GM18502 (cell line): ENCODE measurements at regions not wholly inside any gene's neighbourhood (a gene's known extent, or its start where the extent isn't known, plus 50 kb on each side); places are given as distances from the start of the nearest gene placed in this dataset.

Source experiments
- ATAC-seq: cut with Tn5 transposase; IDR thresholded peaks from one replicate; pipeline ENCODE4 v1.9.1; 2021; ENCODE audit warnings: mild to moderate bottlenecking; ENCODE audit not compliant: unreplicated experiment, poor library complexity

DNA sequence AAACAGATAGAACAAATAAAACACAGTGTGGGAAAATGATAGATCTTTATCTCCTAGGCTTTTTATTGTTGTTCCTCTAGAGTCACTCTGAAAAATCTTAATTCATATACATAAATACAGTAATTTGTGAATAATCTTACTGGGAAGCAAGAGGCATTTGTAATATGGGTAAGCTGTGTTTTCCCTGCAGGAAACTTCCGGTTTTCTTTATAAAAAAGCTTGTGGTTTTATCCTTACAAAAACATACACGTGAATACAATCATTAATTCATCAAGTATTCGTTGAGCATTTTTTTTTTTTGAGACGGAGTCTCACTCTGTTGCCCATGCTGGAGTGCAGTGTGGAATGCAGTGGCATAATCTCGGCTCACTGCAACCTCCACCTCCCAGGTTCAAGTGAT, 1312.8 kb upstream of the ZEB2 start:
- ATAC-seq = no peak

DNA sequence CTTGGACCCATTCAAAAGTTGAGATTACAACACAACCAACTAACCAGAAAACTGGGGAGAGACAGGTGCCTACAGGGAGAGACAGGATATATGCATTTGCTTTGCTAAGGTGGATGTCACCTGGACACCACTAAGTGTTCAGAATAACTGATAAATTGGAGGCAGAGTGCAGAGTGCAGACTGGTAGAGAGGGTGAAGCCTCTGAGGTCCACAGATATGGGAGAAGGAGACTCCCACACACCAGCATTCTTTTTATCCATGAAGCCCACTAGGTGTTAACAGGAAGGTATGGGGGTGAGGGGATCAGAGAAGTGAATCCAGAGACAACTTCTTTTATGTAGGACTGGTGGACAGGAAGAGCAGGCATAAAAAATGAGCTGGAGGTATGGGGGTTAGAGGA, 1310.0 kb upstream of the ZEB2 start:
- ATAC-seq = no peak

DNA sequence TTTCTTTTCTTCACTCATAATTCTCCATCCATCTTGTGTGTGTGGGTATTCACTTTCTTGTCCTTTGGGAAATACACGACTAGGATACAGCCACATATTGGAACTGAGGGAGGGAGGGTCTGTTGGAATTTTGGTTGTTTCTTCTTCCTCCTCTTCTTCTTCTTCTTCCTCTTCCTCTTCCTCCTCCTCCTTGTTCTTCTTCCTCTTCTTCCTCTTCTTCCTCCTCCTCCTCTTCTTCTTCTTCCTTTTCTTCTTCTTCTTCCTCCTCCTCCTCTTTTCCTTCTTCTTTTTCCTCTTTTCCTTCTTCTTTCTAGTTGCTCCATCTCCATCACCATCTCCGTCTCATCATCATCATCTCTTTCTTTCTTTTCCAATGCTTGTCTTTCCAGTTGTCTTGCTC, 1307.3 kb upstream of the ZEB2 start:
- no peak for ATAC-seq

DNA sequence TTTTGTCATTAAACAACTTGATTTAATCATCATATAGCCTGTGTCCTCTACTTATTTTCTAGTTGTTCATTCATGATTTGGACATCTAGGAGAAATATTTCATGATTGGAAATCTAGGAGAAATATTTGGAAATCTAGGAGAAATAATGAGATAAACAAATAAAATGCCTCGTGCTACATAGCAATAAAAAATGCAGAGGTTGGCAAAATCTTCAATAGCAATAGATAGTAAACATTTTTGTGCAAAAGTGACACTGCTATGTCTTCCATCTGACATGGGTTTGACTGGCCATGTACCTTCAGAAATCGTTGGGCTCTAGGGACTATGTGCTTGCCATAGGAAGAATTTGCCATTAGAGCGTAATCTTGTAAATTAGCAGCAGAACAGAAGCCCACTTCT, 1304.5 kb upstream of the ZEB2 start:
- ATAC-seq = no peak

DNA sequence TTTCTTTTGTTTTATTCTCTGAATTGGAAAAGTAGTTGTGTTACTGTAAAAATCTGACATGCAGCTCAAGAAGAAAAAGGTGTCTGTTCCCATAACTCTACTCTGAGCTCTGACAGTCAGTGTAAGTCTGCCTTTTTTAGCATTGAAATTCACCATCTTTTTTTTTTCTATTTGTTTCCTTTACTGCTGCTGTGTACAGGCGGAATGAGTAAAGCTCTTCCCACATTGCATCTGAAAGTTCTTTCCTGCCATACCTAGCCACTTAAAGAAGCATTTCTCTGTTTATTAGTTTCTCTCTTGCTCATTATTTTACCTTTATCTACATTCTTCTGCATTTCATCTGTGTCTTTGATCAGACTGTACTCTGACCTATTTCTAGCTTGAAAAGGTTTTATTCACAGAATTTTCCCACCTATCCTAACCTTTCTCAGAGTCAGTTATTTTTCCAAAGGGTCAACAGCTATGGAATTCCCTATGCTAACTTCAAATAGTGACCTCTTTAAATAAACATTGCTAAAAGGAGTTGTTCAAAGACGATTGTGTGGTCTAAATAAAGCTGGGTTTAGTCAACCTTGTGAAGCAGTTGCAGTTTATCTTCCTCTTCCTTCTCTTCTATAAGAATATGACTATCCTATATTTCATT, 1303.1 kb upstream of the ZEB2 start:
- no peak for ATAC-seq

DNA sequence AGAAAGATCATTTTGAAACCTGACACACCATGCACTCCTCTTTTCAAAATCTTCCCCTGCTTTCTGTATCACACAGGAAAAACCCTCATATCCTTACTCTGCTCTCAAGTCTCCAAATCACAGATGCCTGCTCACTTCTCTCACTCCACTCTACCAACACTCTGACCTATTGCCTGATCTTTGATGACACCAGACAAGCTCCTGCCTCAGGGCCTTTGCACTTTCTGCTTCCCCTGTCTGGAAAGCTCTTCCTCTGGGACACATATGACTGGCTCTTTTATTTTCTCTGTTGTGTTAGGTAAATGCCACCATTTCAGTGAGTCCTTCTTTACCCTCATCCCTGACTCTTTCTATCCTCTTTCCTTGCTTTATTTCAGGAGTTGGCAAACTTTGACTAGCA, 1300.7 kb upstream of the ZEB2 start:
- ATAC-seq = no peak

DNA sequence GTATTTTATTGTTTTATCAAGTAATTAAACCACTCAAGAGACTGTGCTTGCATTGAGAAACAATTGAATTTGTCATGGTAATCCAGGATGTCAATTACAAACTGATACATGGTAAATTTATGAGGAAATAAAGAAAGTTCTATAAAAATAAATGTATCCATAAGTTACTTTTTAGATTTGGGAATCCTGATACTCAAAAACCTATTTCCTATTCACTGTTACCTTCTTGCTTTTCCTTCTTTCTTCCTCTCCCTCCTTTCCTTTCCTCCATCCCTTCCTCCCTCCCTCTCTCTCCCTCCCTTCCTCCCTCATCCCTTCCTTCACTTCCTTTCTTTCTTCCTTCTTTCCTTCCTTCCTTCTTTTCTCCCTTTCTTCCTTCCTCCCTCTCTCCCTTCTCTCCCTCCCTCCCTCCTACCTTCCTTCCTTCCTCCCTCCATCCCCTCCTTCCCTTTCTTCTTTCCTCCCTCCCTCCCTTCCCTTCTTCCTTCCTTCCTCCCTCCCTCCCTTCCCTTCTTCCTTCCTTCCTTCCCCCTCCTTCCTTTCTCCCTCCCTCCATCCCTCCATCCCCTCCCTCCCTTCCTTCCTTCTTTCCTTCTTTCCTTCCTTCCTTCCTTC, 1299.1 kb upstream of the ZEB2 start:
- no peak for ATAC-seq

DNA sequence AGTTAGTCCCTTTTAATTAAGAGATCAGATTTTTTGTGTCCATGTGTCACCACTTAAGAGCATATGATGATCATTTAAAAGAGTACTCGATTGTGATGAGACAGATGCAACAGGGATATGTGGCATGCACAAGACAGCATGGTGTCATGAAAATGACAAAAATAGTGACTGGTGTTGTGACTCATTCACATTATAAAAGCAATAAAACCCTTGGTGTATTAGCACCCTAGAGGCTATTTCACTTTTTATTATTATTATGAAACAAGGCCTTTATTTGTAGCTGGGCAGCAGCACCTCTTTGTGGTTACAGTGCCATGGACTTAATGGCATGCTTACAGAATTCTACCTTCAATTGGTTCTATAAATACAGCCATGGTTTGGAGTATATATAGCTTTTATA, 1296.0 kb upstream of the ZEB2 start:
- ATAC-seq = no peak

DNA sequence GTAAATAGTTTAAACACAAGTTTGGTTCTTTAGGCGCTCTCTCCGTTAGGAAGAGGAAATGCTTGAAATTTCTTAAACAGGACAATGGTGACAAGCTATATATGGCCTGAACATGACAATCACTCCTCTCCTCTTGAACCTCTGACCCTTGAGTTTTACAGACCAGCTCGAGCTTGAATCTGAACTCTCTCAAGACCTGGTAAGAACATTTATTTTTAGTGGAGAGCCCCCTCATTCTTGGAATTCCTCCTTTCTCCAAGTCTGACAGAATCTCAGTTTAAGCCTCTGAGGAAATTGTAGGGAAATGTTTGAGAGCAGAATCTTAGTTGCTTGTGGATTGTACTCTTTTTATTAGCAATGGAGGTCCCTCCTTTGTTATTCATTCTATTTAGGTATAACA, 1293.6 kb upstream of the ZEB2 start:
- no peak for ATAC-seq

DNA sequence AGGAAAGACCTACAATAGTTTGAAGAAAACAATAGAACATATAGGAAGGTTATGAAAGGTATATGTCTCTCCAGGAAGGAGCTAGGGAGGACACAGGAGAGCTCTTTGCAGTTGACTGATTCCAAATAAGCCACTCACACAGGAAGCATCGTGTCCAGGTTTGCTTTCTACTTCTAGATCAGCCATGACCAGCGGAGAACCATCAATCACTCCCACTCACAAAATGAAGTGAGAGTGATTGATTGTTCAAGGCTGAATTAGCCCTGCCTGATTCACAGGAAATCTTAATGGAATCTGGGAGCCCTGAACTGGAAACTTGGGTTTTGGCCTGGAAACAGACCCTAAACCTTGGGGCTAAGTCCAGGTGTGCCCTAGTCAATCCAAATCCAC, 1292.2 kb upstream of the ZEB2 start:
- ATAC-seq = no peak

DNA sequence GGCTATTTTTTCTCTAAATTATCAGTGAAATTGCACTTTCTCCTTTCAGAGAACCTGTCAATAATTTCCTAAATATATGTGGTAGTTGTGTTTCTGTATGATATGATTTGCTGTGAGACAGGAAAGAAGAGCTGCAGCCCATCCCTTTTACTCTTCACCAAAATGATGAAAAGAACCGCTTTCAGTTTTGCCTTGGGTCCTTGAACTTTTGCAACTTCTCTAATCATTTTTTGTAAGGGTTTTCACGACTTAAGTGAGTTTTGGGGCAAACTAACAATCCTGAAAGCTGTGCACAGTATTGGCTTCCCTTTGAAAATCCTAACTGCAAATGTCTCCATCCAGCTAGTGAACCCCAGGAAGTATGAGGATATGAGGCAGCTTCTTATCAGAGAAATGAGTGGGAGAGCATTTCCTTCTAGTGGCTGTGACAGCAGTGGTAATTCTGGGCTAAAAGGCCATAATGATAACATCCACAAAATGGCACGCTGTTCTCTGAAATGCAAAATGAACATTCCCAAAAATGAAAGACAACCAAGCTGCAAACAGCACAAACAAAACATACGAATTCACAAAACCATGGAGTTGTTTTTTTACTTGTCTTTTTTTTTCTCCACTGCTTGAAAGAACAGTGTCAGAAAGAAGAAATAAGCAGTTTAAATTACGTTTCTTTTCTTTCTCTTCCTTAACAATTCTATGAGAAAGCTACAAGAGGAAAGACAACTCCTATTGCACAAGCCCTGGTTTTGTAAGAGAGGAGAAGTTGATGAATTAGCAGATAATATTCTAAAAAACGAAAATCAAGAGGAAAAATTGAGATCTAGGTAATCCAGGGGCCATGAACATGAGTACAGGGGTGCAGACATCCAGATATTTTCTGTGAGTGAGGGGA, 1291.6 kb upstream of the ZEB2 start:
- no peak for ATAC-seq

DNA sequence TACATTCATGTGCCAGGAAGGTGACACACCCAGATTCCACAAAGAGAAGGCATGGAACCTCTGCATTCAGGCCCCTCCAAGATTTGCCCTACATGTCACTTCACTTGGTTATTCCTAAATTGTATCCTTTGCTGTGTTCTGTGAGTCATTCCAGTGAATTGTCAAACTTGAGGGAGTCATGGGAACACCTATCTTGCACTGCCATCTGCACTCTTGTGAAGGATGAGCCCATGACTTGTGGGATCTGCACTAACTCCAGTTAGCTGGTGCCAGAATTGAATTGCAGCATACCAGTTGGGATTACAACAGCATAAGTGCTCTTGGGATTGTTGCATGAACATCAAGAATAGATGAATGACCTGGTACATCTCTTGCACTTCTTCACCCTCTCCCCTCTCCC, 1288.0 kb upstream of the ZEB2 start:
- ATAC-seq = no peak

DNA sequence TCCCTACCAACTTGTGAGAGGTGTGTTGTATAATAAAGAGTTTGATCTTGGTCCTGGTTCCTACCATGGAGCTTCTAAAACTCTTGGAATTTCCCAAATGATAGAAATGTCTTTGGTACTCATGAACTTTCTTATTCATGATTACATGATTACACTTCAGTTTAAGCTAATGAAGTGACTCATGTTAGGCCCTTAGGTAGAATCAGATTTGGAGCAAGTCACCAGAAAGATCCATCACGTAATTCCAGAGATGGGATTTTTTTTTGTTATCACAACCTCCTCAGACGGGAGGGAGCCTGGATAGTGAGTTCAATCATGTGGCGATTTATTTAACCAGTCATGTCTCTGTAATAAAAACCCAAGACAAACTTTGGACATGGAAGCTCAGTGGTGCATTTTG, 1287.6 kb upstream of the ZEB2 start:
- no peak for ATAC-seq

DNA sequence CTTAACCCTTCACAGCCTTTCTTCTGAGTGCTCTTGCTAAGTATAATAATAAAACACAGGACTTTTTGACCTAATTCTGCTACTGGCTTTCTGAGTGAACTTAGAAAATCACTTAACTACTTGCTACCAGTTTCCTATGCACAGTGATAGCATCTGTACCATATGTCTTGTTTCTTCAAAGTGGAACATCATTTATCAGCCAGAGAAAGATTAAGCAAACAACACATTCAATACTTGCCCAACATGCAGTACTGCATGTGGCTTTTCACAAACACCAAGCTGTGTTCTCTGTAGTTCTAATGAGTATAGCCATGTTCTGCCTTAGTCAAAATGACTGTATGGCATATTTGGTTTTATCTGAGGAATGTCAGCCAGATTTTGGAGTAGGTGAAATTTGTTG, 1286.6 kb upstream of the ZEB2 start:
- no peak for ATAC-seq

DNA sequence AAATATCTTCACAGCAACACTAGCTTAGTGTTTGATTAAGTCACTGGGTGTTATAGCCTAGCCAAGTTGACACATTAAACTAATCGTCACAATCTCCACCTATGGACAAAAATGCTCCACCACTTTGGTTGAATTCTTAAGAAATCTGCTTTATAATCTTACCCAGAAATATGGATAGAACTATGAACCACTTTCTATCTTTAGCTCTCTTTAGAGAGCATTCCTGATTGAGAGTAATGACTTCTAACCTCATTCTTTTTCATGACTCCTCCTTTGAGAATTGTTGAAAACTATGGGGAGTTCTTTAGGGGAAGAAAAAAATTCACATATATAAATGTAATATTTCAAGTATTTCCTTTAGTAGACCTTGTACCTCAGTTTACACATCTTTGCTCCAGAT, 1282.2 kb upstream of the ZEB2 start:
- no peak for ATAC-seq

DNA sequence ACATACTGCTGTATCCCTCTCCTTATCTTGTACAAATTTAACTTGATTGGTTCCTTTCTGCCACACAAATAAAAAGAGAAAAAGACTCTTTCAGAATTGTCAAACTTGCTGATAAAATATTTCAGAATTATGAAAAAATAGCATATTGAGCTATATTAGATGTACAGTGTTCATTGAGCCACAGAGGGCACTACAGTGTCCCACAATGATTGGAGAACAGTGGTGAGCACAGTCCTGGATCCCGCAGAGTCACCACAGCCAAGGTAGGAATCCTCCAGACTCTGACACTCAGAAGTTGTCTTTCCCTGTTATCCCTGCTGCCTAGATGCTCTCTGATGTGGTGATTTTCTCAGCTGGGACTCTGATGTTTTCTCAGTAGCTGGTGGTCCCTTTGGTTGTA, 1281.3 kb upstream of the ZEB2 start:
- ATAC-seq = no peak

DNA sequence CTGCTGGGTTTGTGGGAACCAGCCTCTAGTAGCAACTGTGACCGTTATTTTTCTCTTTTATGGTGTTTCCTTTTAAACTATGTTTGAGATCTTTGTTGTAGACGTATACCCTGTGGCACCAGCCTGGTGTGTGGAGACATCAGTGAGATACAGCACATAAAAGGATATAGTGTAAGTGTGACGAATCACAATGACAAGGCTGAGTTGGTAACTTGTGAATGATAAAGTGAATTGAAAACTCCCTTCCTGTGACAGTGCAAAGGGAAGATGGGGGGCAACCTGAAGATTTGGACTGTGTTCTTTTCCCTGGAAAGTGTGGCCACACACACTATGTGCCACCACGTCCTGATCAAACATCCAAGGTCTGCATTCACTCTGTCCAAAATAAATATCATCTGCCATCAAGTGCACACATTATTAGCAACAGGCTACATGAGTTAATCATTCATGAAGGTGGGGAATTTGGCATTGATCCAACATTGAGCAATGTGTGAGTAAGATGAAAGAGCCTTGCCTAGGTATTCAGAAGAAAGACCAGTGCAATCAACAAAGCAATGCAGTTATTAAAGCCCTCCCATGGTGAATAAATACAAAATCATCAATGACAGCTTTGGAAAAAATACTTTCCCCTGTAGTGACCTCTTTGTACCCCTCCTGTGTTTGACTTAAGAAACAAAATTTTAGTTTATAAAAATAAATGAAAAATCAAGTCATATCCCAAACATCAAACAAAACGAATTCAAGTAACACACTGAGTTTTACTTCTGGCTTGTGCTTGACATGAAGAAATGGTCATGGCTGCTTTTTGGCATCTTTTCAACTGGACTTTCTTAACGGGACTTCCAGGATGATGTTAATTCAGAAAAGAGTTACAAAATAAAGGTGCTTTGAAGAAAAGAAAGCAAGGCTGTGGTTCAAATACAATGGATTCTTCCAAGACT, 1280.5 kb upstream of the ZEB2 start:
- ATAC-seq = no peak

DNA sequence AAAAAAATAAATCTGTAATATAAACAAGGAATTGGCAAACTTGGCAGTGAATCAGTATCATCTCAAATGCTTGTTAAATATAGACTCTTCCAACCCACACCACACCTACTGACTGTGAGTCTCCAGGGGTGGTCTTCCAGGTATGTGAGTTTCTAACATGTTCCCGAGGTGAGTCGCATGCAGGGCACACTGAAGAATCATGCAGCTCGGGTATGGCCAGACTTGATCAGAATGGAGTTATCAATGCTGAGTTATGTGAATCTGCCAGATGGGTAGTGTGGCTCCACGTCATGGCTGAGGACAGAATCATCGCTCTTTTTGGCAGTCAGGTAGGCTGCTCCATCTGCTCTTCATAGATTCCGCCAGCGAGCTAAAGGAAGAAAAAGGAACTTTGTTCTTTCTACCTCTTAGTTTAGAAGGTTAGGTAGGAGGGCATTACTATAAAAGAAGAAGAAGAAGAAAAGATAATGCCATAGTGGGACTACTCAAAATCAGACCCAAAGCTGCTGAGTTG, 1279.7 kb upstream of the ZEB2 start:
- no peak for ATAC-seq

DNA sequence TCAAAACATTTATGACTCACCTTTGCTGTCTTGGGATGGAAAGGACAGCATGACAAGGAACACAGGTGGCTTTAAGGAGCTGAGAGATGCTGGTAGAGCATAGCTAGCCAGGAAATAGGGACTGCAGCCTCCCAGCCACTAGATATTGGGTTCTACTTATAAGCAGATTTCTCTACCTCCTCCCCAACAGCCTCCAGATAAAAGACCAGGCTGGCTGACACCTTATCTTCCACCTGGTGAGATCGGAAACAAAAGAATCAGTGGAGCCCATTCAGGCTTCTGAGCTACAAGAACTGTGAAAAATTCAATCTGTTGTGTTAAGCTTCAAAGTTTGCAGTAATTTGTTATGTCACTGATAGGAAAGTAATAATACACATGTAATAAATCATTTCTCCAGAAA, 1278.5 kb upstream of the ZEB2 start:
- no peak for ATAC-seq

DNA sequence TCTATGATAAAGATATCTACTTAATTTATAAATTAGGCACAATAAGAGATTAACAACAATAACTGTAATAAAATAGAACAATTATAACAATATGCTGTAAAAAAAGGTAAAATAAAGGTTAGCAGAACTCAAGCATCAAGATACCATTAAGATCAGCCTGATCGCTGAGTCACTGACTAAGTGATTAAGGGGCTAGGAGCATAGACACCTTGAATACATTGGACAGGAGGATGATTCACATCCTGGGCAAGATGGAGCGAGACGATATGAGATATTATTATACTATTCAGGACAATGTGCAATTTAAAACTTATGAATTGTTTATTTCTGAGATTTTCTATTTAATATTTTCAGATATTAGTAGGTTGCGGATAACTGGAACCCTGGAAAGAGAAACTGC, 1277.8 kb upstream of the ZEB2 start:
- ATAC-seq = no peak
